ENCODE measurements at regions not wholly inside any gene's neighbourhood (a gene's known extent, or its start where the extent isn't known, plus 50 kb on each side); places are given as distances from the start of the nearest gene placed in this dataset.

GRCh38 chr1:34380526-34381124, 203.9 kb downstream of the C1orf94 start:
- no peak for TF ChIP-seq MYC (IDR thresholded peaks at IDR 0.05; ENCODE audit: low read depth, low read length)
- TF ChIP-seq, protein P1, sequence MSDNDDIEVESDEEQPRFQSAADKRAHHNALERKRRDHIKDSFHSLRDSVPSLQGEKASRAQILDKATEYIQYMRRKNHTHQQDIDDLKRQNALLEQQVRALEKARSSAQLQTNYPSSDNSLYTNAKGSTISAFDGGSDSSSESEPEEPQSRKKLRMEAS (IDR thresholded peaks at IDR 0.05; ENCODE audit: low read depth, low read length), result no peak
- TF ChIP-seq POLR2A (IDR thresholded peaks at IDR 0.05; ENCODE audit: extremely low read depth, insufficient read length), result no peak
- no peak for TF ChIP-seq CTCF (IDR thresholded peaks at IDR 0.05; ENCODE audit: low read depth, low read length)
- DNase-seq (ENCODE audit: low read depth), result no peak
- no peak overlapping the region for H3K4me3 ChIP-seq (ENCODE audit: low read depth, low read length)

DNA sequence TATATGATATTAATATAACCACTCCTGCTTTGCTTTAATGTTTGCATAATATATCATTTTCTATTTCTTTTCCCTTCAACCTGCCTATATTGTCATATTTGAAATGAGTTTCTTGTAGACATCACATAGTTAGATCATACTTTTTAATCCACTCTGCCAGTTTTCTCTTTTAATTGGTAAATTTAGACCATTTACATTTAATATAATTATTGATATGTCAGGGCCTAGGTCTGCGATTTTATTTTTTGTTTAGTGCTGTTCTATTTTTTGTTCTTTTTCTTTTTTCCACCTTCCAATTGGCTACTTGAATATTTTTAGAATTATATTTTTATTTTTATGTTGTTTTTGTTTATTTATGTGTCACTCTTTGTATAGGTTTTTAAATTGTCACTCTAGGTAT, 213.3 kb downstream of the C1orf94 start:
- no peak overlapping the region for H3K4me3 ChIP-seq (ENCODE audit: low read depth, low read length)
- TF ChIP-seq MYC (IDR thresholded peaks at IDR 0.05; ENCODE audit: low read depth, low read length) (no peak), CTCF (IDR thresholded peaks at IDR 0.05; ENCODE audit: low read depth, low read length) (no peak), POLR2A (IDR thresholded peaks at IDR 0.05; ENCODE audit: extremely low read depth, insufficient read length) (no peak)
- TF ChIP-seq, protein P1 (IDR thresholded peaks at IDR 0.05; ENCODE audit: low read depth, low read length), result no peak
- DNase-seq (ENCODE audit: low read depth), result no peak

- no peak overlapping the region for H3K4me3 ChIP-seq (ENCODE audit: low read depth, low read length)
- no peak for TF ChIP-seq CTCF (IDR thresholded peaks at IDR 0.05; ENCODE audit: low read depth, low read length)
- TF ChIP-seq, protein P1 (IDR thresholded peaks at IDR 0.05; ENCODE audit: low read depth, low read length), result no peak
- no peak for TF ChIP-seq POLR2A (IDR thresholded peaks at IDR 0.05; ENCODE audit: extremely low read depth, insufficient read length)
- no peak for TF ChIP-seq MYC (IDR thresholded peaks at IDR 0.05; ENCODE audit: low read depth, low read length)
- no peak for DNase-seq (ENCODE audit: low read depth)
Measured at GRCh38 chr1:34396042-34396441, 219.3 kb downstream of the C1orf94 start.

GRCh38 chr1:34398241-34398915, 221.7 kb downstream of the C1orf94 start:
- no peak for DNase-seq (ENCODE audit: low read depth)
- TF ChIP-seq MYC (IDR thresholded peaks at IDR 0.05; ENCODE audit: low read depth, low read length), result no peak
- TF ChIP-seq, protein P1 (IDR thresholded peaks at IDR 0.05; ENCODE audit: low read depth, low read length), result no peak
- no peak for TF ChIP-seq POLR2A (IDR thresholded peaks at IDR 0.05; ENCODE audit: extremely low read depth, insufficient read length)
- TF ChIP-seq CTCF (IDR thresholded peaks at IDR 0.05; ENCODE audit: low read depth, low read length), result no peak

GRCh38 chr1:34398916-34399275, 222.2 kb downstream of the C1orf94 start:
- TF ChIP-seq MYC (IDR thresholded peaks at IDR 0.05; ENCODE audit: low read depth, low read length) (no peak), POLR2A (IDR thresholded peaks at IDR 0.05; ENCODE audit: extremely low read depth, insufficient read length) (no peak), CTCF (IDR thresholded peaks at IDR 0.05; ENCODE audit: low read depth, low read length) (no peak)
- TF ChIP-seq, protein P1 (IDR thresholded peaks at IDR 0.05; ENCODE audit: low read depth, low read length), result no peak
- H3K4me3 ChIP-seq (ENCODE audit: low read depth, low read length), result no peak overlapping the region
- DNase-seq (ENCODE audit: low read depth), result no peak

More at GRCh38 chr1:34398241-34398915, 221.7 kb downstream of the C1orf94 start:
- H3K4me3 ChIP-seq (ENCODE audit: low read depth, low read length), result no peak overlapping the region

Measured in NB4 (cell line).